LNCAP (cell line): ENCODE measurements at regions not wholly inside any gene's neighbourhood (a gene's known extent, or its start where the extent isn't known, plus 50 kb on each side); places are given as distances from the start of the nearest gene placed in this dataset.

ENCODE experiments used
- TF ChIP-seq, protein P1 (sequence below): fragments of 450-650 bp; IDR thresholded peaks from 2 replicates; pipeline ENCODE4 v1.5.1; 2017; ENCODE audit warnings: mild to moderate bottlenecking

DNA sequence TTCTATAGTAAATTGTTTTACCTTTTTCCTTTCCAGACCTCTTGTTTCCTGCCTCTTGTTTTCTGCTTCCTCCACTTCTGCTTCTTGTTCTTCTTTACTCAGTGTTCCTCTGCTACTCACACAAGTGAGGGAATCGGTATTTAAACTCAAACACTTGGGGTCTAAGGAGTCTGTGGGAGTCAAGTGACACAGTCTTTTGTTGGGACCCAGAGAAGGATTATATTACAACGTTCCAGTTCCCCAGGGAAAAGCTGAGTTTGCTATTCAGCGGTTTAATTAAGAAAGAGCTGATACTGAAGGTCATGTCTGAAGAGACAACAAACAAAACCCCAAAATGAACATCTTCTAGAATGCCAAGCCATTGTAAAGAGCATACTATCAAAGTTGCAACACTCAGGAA is 107.8 kb upstream of the CITED2 start:
- TF ChIP-seq, protein P1, sequence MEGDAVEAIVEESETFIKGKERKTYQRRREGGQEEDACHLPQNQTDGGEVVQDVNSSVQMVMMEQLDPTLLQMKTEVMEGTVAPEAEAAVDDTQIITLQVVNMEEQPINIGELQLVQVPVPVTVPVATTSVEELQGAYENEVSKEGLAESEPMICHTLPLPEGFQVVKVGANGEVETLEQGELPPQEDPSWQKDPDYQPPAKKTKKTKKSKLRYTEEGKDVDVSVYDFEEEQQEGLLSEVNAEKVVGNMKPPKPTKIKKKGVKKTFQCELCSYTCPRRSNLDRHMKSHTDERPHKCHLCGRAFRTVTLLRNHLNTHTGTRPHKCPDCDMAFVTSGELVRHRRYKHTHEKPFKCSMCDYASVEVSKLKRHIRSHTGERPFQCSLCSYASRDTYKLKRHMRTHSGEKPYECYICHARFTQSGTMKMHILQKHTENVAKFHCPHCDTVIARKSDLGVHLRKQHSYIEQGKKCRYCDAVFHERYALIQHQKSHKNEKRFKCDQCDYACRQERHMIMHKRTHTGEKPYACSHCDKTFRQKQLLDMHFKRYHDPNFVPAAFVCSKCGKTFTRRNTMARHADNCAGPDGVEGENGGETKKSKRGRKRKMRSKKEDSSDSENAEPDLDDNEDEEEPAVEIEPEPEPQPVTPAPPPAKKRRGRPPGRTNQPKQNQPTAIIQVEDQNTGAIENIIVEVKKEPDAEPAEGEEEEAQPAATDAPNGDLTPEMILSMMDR = no peak

DNA sequence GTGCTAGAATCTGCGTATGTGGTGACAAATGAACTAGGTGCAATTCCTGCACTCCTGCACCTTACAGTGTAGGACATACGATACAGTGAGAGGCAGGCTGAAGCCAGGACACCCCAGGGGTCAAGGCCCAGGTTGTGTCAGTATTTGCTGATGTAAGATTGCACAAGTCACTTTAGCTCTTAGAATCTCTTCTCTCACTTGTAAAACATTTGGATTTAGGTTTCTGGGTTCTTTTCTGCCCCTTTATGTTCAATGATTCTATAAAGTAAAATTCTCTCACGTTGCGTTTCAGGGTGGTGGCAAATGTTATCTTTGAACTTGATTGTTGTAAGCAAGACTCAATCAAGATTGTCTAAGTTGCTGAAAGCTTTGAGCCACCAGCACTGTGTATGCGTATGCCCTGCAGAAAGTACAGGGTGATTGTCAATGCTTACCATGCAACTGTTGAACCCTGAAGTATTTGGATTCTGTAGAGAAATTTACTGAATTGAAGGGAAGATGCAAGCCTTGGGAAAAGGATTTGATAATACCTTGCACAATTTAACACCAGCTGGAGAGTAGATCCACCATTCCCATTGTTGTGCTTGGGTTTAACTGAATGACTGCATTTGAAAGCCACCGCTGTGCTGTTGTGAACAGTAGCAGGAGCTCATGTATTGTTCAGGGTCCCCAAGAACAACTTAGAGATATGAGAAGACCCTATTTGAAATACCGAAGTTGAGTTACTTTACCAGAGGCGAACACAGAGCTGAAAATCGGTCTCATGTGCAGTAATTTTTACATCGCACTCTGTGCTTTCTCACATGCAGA is 106.1 kb upstream of the CITED2 start:
- TF ChIP-seq, protein P1 = no peak

DNA sequence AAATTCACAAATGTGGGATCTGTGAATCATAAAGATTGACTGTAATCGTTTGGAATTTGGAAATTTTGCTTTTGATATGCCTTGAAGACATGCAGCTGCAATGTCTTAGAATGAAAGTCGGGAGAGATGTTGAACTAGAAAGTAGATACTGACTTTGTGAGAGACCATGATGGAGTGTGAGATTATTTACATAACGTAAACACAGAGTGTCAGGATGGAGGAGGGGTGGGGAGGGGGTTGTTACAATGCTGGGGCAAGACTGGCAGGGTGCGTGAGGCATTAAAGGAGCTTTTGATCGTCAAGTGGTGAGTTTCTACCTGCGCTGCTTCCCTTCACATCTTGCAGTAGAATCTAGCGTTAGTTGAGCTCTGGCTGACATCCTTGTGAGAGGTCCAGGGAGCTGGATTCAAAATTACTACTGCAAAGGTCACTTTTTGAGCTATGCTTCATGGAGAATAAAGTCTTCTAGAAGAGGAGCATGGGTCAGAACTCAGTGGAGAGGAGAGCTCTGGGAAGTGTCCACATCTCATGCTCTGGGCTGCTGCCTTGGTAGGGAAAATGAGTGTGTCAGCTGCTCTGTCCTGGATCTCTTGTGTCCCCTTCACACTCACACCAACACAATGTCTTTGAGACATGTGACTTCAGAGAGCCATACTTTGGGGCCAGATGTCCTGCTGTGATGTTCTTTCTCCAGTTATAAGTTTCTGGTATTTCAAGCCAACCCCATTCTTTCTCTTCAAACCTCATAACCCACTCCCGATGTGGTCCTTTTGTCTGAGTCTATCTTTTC is 105.2 kb upstream of the CITED2 start:
- TF ChIP-seq, protein P1 = no peak

DNA sequence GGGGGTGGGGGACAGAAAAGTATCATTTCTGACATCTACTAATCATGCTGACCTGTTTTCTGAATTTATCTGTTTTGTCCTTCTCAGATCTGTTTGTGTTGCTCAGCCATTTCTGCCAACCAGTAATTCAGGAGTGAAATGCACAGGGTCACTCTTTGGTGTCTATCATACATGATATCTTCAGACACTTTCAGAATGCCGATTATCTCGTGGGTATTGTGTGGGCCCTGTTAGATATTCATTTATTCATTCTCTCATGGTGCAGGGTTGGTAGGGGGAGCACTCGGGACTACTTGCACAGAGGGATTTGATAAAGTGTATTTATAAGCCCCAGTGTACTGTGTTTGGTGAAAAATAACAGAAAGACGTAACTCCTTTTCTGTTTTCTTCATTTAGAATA is 101.2 kb upstream of the CITED2 start:
- TF ChIP-seq, protein P1 = no peak

DNA sequence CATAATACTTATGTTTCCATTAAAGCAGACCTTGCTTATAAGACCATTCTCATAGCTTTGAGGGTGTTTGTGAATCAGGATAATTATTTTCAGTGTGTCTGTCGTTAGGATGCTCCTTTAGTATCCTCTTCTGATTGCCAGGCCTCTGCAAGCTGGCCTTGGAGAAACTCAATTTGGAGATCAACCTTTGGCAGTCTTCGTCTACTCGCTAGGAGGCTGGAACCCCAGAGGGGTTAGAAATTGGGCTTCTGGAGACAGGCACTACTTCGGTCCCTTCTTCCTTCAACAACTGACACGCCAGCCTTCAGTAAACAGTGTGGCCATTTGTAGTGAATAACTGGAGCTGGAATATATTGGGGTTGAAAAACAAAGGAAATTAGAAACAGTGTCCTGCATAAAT is 100.8 kb upstream of the CITED2 start:
- TF ChIP-seq, protein P1 = no peak

DNA sequence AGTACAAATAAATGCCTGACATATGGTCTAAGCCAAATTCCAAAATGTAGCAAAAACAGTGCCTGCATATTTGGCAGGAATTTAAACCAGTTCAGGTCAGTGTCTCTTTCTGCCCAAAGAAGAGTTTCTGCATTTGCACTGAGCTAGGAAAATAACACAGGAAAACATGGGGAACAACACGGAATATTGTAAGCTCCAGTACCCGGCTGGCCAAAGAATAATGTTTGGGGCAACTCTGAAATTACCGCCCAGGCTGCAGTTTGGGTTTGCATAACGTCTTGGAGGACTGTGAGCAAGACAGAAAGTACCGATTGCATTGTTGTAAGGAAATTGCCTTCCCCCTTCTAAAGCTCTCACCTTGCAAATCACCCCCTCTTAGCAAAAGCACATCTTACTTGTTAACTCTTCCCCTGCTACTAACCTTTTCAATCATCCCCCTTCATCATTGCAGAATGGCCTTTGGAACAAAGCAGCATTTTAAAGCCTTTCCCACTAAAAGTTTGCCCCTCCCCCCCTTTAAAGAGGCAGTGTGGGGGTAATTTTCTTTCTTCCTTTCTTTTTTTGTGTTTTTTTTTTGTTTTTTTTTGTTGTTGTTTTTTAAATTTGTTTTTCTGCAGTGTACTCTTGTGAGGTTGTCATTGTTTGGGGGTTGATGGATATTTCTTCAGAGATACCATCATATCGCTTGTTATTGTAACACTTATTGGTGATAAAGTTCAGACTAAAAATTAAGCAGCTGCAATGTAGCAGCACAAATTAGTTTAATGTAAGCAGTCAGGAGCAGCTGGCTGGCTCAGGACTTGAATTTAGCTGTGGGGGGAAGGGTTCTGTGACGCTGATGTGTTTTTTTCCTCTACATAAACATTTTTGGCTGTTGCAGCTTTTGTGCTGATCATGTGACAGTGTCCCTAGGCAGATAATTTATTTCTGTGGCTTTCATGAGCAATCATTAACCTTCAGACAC is 100.0 kb upstream of the CITED2 start:
- TF ChIP-seq, protein P1 = no peak

DNA sequence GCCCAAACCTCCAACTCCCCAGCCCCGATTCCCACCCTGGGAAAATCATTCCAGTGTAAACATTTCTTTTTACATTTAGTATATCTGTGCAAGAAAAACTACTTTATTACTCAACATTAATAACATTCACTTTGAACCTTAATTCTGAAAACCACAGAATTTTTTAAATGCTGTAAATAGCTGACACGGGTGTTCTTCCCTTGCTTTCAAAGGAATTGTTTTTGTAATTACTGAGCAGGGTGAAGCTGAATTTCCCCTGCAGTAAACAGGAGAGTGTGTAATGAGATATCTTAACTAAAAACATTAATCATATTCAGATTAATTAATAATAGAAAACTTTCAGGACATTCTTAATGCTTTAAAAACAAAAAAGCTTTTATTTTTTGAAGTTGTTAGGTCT is 99.3 kb upstream of the CITED2 start:
- TF ChIP-seq, protein P1 = no peak
